ENCODE measurements at regions not wholly inside any gene's neighbourhood (a gene's known extent, or its start where the extent isn't known, plus 50 kb on each side); places are given as distances from the start of the nearest gene placed in this dataset.
A peak's percentile ranks its signal among the peaks of the same experiment; 100 is the strongest.
"Not testable (repeated sequence)": the region's sequence is repeated elsewhere in the genome, so short reads cannot be mapped to it uniquely, and the experiment has no call there.

DNA sequence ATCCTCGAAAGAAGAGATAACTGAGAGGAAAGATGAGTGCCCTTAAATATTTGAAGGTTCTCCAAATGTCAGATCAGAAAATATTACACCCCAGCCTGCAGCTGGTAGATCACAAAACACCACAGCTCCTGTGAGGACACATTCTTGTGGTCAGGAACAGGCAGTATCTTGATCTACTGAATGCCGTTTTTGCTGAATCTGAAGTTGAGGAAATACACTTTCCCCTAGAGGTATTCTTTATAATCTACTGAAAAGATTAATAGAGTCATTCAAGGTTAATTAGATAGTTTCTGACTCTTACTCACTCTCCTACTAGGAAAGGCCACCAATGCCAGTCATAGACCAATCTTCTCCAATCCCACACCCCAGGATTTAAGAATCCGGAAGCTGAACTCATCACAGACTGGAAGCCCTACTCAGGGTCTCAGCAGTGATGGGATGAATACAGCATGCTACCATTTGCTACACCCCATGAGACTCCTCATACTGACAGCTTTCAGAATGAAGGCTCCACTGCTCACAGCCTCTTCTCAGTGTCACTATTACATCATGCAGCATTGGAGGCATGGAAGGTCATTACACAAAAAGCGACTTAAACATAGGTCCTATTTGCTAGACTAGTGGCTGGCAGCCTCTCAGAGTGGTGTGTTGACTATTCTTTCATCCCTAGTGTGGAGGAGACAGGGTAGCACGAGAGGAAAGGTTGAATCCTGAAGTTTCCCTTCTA, 143.9 kb upstream of the SLC1A3 start:
- no peak for ATAC-seq
- no peak for DNase-seq (ENCODE audit: low spot score)

DNA sequence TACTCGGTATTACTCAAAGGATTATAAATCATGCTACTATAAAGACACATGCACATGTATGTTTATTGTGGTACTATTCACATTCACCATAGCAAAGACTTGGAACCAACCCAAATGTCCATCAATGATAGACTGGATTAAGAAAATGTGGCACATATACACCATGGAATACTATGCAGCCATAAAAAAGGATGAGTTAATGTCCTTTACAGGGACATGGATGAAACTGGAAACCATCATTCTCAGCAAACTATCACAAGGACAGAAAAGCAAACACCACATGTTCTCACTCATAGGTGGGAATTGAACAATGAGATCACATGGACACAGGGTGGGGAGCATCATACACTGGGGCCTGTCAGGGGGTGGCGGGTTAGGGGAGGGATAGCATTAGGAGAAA, 130.5 kb upstream of the SLC1A3 start:
- not testable (repeated sequence) for DNase-seq (ENCODE audit: low spot score); ATAC-seq

DNA sequence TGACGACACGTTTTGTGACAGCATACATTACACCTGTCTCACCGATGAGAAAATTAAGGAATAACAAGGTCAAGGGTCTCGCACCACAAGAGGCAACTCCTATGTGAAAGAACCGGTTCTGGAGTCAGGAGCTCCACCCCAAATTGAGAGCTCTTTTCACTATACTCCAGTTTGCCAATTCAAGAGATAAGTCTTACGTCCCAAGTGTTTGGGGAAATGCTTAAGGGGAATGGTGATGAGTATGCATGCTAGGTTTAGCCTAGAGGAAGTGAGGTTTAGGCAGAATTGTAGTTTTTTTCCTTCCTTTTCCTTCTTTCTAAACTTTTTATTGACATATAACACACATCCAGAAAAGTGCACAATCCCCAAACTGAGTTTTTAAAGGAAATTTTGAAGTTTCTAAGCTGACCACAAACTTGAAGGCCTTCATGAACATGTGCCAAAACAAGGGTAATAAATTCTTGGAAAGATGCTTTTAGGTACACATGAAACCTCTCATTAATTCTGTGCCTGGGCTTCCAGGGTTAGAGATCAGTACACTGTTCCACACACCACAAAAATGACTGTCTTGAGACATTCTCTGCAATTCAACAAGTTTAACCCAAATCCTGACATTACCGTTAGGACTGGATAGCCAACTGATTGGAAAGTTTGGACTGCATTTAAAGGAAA, 127.6 kb upstream of the SLC1A3 start:
- DNase-seq (ENCODE audit: low spot score) (no peak), ATAC-seq (no peak)

DNA sequence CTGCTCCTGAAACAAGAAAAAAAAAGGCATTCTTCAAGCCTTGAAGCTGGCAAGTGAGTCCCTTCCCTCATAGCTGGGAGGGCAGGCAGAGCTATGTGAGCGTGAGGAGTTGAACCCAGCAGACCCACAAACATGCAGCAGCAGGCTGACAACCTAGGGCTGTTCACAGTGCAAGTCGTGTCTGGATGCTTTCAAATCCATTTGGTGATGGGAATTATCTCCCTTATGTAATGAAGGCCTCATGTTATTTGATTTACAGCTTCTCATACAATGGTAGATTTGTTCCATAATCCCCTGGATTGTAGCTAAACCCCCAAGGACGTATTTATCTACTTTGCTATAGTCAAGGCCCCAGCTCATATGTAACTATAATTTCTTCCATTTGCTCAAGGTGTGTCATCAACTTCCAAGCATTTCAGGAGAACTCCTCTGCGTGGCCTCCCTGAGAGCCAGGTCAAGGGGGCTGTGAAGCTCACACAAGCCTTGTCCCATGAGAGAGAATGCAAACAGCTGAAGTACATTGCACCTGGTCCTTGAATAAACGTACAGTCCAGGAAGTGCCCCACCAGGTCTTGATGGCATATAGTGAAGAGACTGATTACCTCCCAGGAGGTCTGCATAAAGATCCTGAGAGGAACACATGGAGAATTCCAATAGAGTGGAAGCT, 124.8 kb upstream of the SLC1A3 start:
- DNase-seq (ENCODE audit: low spot score) (no peak), ATAC-seq (no peak)

DNA sequence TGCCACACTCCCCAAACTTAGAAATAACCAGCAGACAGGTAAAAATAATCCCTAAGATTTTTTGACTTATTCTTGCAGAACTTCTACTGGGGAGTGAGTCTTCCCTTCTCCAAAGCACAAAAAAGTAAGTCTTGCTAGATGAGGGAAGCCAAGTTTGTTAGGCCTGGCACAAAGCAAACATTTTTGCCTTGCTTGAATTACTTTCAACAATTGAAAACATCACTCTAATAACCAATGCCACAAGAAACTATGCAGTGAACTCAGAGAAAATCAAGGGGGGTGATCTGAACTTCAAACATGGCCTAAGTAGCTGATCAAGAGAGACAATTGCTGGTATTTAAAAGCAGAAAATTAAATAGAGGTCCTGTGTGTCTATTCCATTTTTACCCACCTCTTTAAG, 123.6 kb upstream of the SLC1A3 start:
- ATAC-seq = no peak

DNA sequence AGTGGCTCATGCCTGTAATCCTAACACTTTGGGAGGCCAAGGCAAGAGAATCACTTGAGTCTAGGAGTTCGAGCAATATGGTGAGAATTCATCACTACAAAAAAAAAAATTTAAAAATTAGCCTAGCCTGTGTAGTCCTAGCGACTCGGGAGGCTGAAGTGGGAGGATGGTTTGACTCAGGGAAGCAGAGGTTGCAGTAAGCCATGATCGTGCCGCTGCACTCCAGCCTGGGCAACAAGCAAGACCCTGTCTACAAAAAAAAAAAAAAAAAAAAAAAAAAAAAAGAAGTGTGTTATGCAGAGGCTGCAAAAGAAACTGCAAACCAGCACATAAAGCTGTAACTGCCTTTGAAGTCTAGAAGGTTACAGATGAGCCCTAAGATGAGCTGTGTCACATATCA, 116.9 kb upstream of the SLC1A3 start:
- ATAC-seq = no peak
- DNase-seq (ENCODE audit: low spot score) = no peak

More for the DNA sequence above, 123.6 kb upstream of the SLC1A3 start:
- DNase-seq (ENCODE audit: low spot score) = no peak

DNA sequence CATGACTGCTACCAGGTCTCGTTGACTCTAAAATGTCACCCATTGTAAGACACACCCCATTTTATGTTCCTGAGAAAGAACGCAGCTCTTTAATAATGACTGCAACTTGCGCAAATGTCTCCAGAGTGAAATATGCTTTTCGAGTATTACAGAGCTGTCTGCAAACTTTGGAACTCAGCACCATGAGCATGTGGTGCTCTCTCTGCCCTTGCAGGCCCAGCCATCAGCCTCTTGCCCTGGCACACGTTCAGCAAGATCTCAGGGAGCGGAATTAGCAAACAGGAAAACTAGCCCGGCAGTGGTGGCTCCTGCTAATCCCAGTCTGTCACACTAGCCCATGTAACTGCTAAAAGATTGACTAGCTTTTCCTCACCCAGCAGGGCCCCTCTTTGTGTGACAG, 114.5 kb upstream of the SLC1A3 start:
- ATAC-seq (no peak), DNase-seq (ENCODE audit: low spot score) (no peak)

DNA sequence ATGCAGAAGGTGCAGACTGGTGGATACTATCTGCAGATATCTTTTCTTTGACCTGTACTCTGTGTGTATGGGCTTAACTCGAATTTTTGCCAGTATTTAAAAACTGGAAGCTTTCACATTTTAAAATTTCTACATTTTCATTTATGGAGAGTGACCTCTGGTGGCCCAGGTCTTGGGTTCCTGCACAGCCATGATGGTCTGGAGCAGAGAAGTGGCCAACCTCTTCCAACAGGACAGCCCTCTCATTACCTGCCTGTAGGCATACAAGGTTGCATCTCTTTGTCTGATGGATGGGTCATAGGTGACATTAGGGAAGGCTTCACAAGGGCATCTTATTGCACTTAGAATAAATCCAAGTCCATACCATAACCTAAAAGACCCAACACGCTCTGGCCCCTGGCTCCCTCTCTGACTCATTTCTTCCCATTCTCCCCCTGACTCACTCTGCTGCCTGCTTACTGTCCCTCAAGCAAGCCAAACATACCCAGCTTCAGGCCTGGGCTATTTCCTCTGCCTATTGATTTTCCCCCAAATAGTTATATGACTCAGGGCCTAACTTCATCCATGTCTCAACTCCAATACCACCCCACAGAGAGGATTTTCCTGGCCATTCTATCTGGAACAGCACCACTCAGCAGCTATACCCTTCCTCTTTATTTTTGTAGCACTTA, 113.3 kb upstream of the SLC1A3 start:
- ATAC-seq (no peak), DNase-seq (ENCODE audit: low spot score) (no peak)

DNA sequence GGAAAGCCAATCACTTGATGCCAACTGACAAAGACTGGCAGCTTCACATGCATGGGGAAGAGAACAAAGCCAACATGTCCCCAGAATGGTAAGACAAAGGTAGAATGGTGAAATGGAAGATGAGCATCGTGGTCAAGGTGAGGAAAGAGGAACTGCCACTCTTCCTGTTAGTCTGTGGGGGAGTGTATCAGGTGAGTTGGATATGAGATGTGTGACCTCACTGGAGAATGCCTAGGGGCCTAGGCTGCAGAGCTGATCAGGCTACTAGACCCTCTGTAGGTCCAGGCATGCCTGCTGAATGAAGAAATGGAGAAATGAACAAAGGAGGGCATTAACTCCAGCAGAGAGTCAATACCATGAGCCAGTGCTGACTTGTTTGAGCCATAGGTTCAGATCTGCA, 112.4 kb upstream of the SLC1A3 start:
- no peak for DNase-seq (ENCODE audit: low spot score)
- no peak for ATAC-seq

DNA sequence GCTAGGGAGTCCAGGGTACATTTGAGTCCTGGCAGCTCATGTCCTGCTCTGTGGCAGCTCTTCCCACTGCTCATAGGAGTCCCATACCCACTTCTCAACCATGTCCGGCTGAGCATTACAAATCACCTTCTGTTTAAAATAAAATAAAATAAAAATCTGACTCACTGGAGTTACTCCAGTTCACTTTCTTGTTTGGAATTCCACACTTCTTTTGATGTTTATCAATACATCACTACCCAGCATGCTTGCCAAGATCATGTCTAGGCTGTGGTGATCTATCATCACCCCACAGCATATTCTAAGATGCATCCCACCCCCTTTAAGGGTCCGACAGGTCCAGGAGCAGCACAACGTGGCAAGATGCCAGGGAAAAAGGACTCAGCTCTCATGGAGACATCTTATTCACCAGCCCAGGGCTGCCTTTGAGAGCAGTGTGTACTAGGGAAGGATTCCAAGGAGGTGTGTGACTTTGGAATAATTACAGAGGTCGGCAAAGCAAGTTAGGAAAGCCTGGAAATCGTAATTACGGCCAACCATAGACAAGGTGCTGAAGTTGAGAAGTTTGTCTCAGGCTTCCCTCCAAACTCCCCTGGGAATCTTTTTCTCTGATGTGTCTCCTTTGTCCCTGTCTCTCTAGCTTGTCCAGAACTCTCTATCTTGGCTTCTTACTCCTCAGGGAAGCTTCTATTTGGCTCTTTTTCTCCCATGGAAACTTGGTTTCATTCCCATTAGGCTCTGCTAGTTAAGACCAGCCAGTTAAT, 111.4 kb upstream of the SLC1A3 start:
- DNase-seq (ENCODE audit: low spot score) (no peak), ATAC-seq (no peak)

DNA sequence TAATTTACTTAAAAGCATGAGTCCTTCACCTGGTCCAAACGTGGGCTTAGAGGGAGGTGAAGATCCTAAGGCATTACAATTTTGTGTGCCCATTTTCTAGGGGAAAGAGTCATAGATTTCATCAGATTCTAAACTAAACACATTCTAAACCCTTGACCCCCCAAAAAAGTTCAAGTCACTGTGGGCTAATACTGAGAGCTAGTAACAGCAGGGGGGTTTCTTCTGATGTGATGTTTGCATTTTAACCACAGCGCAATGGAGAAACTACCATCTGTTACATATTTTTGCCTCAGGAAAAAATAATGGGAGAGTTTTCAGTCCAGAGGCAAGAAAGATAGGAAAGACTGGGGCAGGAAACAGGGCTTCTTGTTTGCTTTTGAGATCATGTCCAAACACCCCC, 110.8 kb upstream of the SLC1A3 start:
- DNase-seq (ENCODE audit: low spot score) (no peak), ATAC-seq (no peak)

DNA sequence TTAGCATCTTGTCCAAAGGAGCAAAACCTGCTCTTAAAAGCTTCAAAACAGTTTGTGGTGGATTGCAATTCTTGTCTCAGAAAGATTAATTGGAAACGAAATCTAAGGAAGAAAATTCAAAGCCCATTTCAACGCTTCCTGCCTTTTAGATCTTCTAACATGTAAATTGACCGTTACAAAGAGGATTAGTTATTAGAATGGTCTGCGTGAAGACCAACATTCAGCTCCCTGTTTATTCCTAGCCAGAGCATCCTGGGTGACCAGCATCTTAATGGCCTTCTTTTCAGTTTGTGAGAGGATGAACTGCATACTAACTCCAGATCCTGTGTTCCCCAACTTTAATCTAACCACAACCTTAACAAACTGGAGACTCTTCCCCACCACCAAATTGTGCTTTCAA, 109.9 kb upstream of the SLC1A3 start:
- DNase-seq (ENCODE audit: low spot score) (no peak), ATAC-seq (no peak)

DNA sequence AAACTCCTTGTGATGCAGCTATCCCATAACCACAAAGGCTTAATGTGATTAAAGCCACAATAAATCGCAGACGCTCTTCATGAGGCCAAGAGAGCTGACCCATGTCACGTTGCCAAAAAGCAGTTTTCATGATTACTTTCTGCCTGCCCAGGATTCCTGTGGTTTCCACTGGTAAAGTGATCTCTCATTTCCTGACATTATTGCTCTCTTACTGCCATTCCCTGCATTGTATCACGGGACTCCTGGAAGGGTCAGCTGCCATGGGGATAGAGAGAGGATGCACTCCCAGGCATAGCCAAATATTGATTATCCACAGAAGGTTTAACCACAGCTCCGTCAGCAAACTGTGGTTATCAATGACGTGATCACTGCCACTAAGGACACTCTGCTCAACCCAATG, 103.8 kb upstream of the SLC1A3 start:
- ATAC-seq (peak; percentile 60), DNase-seq (ENCODE audit: low spot score) (no peak)

DNA sequence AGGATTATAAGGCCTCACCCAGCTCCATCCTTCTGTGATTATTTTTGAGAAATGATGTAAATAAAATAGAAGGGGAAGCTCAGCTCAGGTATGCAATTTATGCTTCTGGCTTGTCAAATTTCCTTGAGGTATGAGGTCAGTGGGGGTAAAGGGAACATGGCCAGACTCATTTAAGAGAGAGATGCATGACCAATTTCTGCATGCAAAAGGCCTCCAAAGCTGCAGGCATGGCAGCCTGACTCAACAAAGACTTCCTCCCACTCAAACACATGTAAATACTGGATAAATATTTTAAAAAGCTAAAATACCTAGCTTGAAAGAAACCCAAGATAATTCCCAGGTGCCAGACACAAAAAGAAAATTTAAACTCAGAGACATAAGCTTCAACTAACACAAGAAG, 101.4 kb upstream of the SLC1A3 start:
- no peak for ATAC-seq

DNA sequence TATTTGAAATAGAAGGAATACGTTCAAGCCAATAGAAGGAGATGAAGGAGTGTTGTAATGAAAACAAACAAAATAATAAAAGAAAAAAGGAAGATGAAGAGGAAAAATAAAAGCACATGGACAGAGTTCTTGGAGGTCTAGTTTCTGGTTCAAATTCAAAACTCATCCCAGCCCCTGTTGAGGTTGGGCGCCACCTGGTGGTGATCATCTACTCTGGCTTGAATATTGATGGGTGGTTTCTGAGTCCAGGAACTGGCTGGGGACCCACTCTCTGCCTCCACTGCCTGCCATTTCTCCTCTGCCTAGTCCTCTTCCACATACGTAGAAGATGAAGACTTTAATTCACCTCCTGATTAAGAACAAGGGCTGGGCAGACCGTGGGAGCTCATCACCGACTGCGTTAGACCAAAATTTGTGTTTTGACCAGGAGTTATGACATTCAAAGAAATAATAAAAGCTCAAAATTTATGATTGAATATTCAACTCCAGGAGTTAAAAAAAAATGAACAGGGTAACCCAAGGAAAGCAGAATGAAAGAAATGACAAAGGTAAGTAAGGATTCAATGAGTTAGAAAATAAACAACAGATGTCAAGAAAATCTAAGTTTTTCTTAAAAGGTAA, 99.0 kb upstream of the SLC1A3 start:
- ATAC-seq (peak; percentile 98), DNase-seq (ENCODE audit: low spot score) (peak; percentile 77)

More for the DNA sequence above, 101.4 kb upstream of the SLC1A3 start:
- DNase-seq (ENCODE audit: low spot score) = no peak

DNA sequence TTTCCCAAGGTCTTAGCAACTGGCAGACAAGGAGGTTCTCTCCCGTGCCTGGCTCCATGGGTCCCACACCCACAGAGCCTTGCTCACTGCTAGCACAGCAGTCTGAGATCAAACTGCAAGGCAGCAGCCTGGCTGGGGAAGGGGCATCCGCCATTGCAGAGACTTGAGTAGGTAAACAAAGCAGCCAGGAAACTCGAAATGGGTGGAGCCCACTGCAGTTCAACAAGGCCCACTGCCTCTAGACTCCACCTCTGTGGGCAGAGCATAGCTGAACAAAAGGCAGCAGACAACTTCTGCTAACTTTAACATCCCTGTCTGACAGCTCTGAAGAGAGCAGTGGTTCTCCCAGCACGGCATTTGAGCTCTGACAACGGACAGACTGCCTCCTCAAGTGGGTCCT, 98.1 kb upstream of the SLC1A3 start:
- DNase-seq (ENCODE audit: low spot score); ATAC-seq: not testable (repeated sequence)

DNA sequence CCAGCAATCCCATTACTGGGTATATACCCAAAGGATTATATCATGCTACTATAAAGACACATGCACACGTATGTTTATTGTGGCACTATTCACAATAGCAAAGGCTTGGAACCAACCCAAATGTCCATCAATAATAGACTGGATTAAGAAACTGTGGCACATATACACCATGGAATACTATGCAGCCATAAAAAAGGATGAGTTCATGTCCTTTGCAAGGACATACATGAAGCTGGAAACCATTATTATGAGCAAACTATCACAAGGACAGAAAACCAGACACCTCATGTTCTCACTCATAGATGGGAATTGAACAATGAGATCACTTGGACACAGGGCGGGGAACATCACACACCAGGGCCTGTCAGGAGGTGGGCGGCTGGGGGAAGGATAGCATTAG, 92.8 kb upstream of the SLC1A3 start:
- not testable (repeated sequence) for DNase-seq (ENCODE audit: low spot score); ATAC-seq

DNA sequence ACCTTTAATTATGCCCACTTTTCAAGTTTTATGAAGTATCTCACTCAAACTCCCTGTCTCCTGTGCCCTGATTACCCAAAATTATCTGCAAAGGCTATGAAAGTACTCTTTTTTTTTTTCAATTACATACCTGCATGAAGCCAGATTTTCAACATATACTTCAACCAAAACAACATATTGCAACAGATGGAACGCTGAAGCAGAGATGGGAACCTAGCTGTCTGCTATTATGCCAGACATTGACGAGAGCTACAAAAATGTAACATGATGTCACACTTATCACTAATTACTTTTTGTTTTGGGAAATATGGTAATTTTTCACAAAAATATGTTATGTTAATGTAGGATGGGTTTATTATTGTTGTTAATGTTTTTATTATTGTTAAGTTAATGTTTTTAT, 86.5 kb upstream of the SLC1A3 start:
- no peak for DNase-seq (ENCODE audit: low spot score)
- ATAC-seq = no peak

DNA sequence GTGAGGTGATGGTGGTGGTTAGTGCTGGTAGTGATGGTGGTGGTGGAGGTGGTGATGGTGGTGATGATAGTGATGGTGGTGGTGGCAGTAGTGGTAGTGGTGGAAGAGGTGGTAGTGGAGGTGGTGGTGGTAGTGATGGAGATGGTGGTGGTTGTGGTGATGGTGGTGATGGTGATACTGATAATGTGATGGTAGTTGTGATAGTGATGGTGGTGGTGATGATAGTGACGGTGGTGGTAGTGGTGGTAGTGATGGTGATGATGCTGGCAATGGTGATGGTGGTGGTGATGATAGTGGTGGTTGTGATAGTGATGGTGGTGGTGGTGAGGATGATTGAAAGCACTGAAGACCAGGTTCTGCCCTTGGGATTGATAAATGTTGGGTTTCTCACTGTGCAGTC, 85.2 kb upstream of the SLC1A3 start:
- no peak for DNase-seq (ENCODE audit: low spot score)
- ATAC-seq = no peak

Measured in left lobe of liver (tissue), 2 donors.